ENCODE measurements at regions not wholly inside any gene's neighbourhood (a gene's known extent, or its start where the extent isn't known, plus 50 kb on each side); places are given as distances from the start of the nearest gene placed in this dataset.
"Not testable (repeated sequence)": the region's sequence is repeated elsewhere in the genome, so short reads cannot be mapped to it uniquely, and the experiment has no call there.

- not testable (repeated sequence) for DNase-seq (ENCODE audit: low read depth in 2 of 3, low spot score in 2 of 3)
Measured at GRCh38 chr1:83413839-83414107, 585.2 kb downstream of the TTLL7 start.

- DNase-seq (ENCODE audit: low read depth in 2 of 3, low spot score in 2 of 3), result not testable (repeated sequence)
Measured at GRCh38 chr1:83410746-83411413, 588.1 kb downstream of the TTLL7 start.

DNA sequence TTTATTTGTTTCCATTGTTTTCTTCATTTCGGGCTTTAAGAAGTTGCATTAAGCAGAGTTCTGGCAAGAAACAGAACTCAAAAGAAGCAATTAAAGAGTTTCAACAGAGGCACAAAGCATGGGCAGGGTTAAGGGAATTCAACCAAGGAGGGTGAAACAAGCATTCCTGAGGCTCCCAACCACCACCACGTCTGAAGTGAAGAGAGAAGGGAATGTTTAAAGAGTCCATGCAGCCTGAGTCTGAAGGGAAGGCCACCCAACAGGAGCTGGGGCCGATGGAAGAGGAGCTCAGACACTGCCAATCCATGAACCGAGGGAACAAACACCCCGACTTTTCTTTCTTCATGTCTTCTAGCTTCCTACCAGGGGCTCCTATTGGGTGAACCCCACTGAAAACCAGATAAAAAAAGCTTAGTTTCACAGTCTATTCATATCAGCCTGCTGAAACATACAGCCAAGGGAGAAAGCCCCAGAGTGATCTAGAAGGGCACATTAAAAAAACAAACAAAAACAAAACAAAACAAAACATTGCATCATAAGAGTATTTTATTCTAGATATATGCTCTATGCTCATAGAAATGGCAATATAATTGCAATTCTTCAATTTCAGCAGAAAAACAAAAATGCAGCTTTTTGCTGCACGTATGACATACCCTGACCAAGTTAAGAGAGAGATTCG lies 592.1 kb downstream of the TTLL7 start:
- DNase-seq (ENCODE audit: low read depth in 2 of 3, low spot score in 2 of 3), result not testable (repeated sequence)

DNA sequence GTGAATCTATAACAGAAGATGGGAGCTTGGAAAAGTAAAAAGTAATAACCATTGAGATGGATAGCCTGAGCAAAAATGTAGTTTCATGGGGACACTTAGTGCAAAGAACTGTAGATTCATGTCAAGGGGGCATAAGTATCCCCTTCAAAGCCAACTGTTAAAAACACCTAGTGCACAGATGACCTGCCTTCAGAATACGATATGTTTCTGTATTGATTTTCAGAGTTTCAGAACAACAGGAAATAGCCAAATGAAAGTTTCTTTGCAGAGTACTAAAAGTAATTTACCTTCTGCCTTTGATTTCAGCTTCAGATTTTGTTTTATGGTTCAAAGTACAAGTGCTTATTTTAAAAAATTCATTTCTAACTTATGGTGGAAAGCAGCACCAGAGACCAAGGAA lies 593.1 kb downstream of the TTLL7 start:
- not testable (repeated sequence) for DNase-seq (ENCODE audit: low read depth in 2 of 3, low spot score in 2 of 3)

DNA sequence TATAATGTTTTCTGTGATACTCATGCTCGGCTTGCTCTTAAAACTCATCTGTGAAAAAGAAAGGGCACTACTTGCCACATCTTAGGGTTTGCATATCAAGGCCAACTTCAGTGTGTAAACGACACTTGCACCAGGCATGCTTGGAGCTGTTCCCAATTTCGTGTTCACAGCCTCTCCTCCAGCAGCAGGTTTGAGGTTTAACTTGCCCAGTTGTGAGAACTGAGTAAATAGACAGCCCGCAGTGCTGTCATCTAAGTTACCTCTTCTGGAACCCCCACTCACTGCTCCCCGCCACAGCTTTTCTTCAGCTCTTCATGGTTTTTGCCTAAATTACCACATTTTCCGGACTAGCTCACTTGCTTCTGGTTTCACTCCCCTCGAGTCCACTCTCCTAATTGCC lies 595.4 kb downstream of the TTLL7 start:
- DNase-seq (ENCODE audit: low read depth in 2 of 3, low spot score in 2 of 3), result not testable (repeated sequence)

- not testable (repeated sequence) for DNase-seq (ENCODE audit: low read depth in 2 of 3, low spot score in 2 of 3)
Measured at GRCh38 chr1:83401146-83401545, 597.8 kb downstream of the TTLL7 start.

DNA sequence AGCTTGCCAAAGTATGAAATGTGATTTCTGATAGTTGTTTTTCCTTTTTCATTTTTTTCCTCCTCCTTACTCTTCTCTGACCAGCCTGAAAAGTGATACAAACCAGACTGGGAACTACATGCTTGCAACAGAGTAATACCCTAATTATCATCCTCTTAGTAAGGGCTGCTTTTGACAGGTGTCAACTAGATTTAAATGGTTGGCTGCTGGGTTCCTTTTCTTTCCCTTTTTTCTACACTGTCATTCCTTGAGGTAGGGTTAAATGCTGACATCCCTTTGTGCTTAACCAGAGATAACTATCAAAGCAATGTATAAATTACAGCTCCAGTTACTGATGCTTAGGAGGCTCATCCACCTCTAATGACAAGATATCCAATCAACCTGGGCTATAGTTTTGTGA lies 598.8 kb downstream of the TTLL7 start:
- DNase-seq (ENCODE audit: low read depth in 2 of 3, low spot score in 2 of 3), result not testable (repeated sequence)

DNA sequence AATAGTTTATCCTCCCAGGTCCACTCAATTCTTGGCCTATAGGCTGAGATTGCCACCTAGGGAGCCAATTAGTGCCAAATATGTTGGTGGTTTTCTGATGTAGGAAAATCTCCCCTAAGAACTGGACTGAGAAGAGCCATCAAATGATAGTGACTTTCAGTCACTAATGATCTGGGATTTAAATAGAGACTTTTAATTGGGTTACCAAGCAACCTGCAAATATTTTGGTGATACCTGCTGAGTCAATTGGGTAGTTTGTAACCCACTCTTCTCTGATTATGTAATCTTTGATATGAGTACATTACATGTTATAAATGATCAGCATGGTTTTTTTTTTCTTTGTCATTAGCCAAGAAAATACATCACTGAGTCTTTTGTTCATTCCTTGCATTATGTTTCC lies 600.8 kb downstream of the TTLL7 start:
- not testable (repeated sequence) for DNase-seq (ENCODE audit: low read depth in 2 of 3, low spot score in 2 of 3)

DNA sequence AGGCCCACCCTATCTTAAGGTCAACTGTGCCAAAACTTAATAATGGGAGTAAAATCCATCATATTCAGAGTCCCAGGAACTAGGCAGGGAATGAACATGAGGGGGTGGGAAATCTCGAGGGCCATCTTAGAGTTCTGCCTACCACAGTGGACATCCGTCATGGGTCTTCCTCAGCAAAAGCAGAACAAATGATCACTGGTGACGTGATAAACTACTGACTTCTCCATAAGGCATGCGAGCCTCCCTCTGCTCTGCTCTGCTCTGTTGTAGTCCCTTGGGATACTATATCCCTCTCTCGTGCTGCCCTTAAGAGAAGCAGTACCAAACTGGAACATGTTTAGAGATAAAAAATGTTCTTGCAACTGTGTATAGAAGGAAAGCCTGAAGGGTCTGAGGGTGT lies 603.8 kb downstream of the TTLL7 start:
- DNase-seq (ENCODE audit: low read depth in 2 of 3, low spot score in 2 of 3), result not testable (repeated sequence)

DNA sequence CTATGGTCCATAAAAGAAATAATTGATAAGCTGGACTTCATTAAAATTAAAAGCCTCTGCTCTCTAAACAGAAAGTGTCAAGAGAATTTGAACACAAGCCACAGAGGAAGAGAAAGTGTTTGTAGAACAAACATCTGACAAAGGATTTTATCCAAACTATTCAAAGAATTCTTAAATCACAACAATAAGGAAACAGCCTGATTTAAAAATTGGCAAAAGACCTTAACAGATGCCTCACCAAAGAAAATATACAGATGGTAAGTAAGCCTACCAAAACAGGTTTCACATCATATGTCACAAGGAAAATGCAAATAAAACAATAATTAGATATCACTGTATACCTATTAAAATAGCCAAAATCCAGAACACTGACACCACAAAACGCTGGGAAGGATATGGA lies 612.0 kb downstream of the TTLL7 start:
- DNase-seq (ENCODE audit: low read depth in 2 of 3, low spot score in 2 of 3), result not testable (repeated sequence)

GRCh38 chr1:83383107-83383506 lies 615.8 kb downstream of the TTLL7 start:
- DNase-seq (ENCODE audit: low read depth in 2 of 3, low spot score in 2 of 3), result not testable (repeated sequence)

DNA sequence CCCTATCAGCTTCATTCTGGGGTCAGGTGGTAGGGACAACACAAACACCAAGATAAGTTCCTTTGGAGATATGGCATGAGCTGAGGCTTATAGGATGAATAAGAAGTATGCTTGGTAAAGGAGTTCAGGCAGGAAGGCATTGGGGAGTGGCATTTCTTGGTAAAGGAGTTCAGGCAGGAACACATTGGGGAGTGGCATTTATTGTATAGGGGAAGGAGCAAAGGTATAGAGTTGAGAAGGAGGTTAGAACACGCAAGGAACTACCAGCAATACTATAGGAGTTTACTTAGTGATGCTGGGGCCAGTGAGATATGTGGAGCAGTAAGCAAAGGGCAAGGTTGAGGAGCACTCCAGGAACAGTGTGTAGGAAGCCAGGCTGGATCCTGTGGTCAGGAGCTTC lies 625.9 kb downstream of the TTLL7 start:
- DNase-seq (ENCODE audit: low read depth in 2 of 3, low spot score in 2 of 3), result not testable (repeated sequence)

- DNase-seq (ENCODE audit: low read depth in 2 of 3, low spot score in 2 of 3), result not testable (repeated sequence)
Measured at GRCh38 chr1:83369853-83370252, 629.1 kb downstream of the TTLL7 start.

DNA sequence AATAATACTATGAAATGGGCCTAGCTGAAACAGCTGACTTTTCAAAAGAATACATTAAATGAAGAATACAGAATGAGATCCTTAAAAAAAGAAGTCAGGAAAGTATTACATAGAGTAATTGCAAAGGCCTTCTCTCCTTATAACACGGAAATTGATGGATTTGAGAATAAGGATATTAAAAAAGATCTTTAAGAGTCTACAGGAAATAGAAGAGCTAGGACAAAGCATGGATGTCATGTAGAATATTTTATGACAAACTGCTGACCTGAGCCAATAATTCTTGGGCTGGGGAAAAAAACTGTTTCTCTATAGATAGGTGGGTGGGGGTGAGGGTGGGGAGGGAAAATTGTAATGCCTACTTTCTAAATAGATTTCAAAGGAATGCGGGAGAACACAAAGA lies 633.6 kb downstream of the TTLL7 start:
- DNase-seq (ENCODE audit: low read depth in 2 of 3, low spot score in 2 of 3), result not testable (repeated sequence)

- not testable (repeated sequence) for DNase-seq (ENCODE audit: low read depth in 2 of 3, low spot score in 2 of 3)
Measured at GRCh38 chr1:83345375-83345774, 653.6 kb downstream of the TTLL7 start.

DNA sequence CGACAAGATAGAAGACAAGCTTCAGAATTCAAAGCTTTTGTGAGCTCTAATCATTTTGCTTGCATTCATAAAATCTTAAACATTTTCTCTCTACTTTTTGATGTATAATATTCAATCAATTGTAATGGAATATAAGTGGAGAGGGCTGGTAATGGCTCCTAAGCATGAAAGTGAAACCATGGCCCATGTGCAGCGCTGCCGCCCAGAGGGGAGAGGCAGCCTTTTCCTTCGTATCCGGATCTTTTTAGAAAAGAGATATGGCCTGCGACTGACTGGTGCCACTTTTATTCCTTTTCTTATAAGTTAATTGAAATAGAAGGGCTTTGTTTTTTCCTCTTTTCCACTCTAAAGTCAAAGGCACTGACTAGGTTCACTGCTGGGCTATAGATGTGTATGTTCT lies 655.2 kb downstream of the TTLL7 start:
- DNase-seq (ENCODE audit: low read depth in 2 of 3, low spot score in 2 of 3), result not testable (repeated sequence)

DNA sequence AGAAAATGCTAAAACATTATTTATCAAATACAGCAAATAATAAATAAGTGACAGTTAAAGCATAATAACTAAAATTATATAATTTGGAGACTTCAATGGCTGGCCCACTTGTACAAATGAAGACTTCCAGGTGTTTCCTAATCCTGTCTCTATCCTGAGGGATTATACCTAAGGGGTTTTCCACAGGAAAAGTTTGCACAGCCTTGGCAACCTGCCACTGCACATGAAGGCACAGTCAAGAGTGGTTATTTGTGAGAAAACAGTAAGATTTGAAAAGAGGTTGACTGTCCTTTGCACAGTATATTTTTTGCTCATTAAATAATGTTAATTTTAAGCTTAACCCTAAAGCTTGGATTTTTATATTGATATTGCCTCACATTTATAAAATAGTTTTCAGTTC lies 655.9 kb downstream of the TTLL7 start:
- DNase-seq (ENCODE audit: low read depth in 2 of 3, low spot score in 2 of 3), result not testable (repeated sequence)

DNA sequence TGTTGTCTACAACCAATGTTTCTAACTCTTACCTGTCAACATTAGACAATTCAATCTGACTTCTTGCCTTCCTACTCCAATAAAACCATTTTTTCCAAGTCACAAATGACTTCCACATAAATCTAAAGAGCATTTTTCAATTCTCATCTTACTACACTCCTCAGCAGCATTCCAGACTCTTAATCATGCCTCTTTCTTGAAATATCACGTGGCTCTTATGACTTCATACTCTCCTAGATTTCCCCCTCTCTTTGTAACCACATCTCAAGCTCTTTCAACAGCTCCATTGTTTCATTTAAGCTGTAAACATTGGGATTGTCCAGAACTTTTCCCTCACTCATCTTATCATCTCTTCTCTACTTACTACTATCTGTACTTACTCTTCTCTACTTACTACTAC lies 666.6 kb downstream of the TTLL7 start:
- not testable (repeated sequence) for DNase-seq (ENCODE audit: low read depth in 2 of 3, low spot score in 2 of 3)

DNA sequence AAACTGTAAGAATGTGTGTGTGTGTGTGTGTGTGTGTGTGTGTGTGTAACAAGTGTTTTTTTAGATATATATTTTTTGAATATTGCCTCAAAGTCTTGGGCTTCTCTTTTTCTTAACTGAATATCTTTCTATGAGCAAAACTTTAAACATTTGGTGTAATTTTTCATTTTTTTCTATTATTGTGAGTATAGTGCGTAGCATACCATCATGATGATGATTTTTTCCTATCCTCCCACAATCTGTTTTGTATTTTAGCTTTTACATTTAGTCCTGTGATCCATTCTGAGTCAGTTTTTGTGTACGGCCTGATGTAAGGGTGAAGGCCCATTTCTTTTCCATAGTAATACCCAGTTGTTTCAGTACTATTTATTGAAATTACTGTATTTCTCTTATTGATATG lies 680.6 kb downstream of the TTLL7 start:
- no peak for DNase-seq (ENCODE audit: low read depth in 2 of 3, low spot score in 2 of 3)

DNA sequence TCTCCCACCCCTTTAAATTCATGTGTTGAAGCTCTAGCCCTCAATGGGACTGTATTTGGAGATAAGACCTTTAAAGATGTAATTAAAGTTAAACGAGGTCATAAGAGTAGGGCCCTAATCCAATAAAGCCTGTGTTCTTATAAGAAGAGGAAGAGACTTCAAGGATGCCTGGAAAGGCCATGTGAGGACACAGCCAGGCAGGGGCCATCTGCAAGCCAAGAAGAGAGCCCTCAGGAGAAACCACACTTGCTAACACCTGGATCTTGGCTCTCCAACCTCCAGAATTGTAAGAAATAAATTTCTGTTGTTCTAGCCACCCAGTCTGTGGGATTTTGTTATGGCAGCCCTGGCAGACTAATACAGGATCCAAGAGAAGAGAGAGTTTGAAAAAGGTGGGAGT lies 683.5 kb downstream of the TTLL7 start:
- DNase-seq (ENCODE audit: low read depth in 2 of 3, low spot score in 2 of 3), result not testable (repeated sequence)

GRCh38 chr1:83310161-83310560 lies 688.8 kb downstream of the TTLL7 start:
- not testable (repeated sequence) for DNase-seq (ENCODE audit: low read depth in 2 of 3, low spot score in 2 of 3)

GRCh38 chr1:83309035-83309434 lies 689.9 kb downstream of the TTLL7 start:
- DNase-seq (ENCODE audit: low read depth in 2 of 3, low spot score in 2 of 3), result not testable (repeated sequence)
